KOPT-K1 (cell line): ENCODE measurements at regions not wholly inside any gene's neighbourhood (a gene's known extent, or its start where the extent isn't known, plus 50 kb on each side); places are given as distances from the start of the nearest gene placed in this dataset.
A peak's percentile ranks its signal among the peaks of the same experiment; 100 is the strongest.

Experiments used
- H3K27ac ChIP-seq: fragments of 200-600 bp; sonication (generic); 2 replicates; pipeline ENCODE4 v1.5.1; 2016; ENCODE audit warnings: antibody characterized with exemption, mild to moderate bottlenecking, low read depth, low read length; ENCODE audit not compliant: poor library complexity, severe bottlenecking
- H3K36me3 ChIP-seq: fragments of 200-600 bp; sonication (generic); 2 replicates; pipeline ENCODE4 v1.5.1; 2017; ENCODE audit warnings: antibody characterized with exemption, mild to moderate bottlenecking, low read length, moderate library complexity; ENCODE audit not compliant: insufficient read depth
- H3K9me3 ChIP-seq: fragments of 200-600 bp; sonication (generic); 2 replicates; pipeline ENCODE4 v1.5.1; 2017; ENCODE audit warnings: antibody characterized with exemption, low read length, mild to moderate bottlenecking; ENCODE audit not compliant: insufficient read depth, poor library complexity, severe bottlenecking

DNA sequence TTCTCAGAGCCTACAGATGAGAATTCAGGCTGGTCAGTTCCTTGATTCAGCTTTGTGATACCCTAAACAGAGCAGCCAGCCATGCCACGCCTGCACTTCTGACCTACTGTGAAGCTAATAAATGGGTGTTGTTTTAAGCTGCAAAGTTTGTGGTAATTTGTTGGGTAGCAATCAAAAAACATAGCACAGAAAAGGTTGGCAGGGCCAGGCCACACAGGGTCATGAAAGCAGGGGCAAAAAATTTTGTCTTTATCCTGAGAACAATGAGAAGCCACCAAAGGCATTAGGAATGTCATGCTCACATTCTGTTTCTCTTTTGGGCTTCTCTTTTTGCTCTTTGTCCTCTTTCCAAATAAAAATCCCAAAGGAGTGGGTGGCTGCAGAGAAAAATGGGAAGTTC is 385.9 kb downstream of the TXNL1 start:
- Histone ChIP-seq H3K9me3 (no peaks in the 10 kb centered on the region), H3K27ac (no peak overlapping the region), H3K36me3 (no peaks in the 10 kb centered on the region)

DNA sequence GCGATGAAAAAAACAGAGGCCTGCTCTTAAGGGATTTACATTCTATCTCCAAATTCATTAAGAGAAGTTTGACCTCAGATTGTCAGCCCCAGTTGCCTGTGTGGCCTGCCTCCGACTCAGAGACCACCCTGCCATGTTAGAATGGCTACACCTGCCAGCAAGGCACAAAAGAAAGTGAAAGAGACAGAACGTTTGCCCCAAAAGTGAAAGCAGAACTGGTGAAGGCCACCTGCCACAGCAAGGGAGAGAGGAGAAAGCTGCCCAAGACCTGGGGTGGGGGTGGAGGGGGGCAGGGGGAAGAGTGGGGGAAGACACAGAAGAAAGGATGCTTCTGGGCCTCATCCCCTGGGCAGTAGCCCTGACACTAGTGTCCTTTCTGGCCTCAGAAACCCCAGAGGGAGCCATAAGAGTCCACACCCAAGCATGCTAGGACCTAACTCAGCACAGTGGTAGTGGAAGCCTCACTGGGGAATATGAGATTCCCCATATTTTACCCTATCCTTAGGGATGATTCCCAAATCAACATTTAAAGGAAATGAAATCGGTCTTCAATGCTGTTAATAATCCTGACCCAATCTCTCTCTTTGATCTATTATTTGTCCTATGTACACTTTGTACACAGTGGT is 389.7 kb downstream of the TXNL1 start:
- Histone ChIP-seq H3K36me3 (no peaks in the 10 kb centered on the region), H3K27ac (peak overlapping the region; percentile 40), H3K9me3 (no peaks in the 10 kb centered on the region)

DNA sequence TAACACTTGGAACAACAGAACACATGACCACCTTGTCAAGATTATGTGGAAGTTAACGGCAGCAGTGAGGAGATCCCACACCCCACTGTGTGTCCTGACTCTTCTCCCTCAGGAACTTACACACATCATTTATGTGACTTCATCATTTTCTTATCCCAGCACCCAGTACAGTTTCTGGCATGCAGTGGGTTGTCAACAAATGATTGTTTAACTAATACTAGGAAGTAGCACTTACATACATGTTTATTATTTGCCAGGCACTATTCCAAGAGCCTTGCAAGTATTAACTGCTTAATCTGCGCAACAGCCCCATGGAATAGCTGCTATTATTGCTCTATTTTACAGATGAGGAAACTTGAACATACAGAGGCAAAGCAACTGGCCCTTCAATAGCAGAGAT is 391.5 kb downstream of the TXNL1 start:
- Histone ChIP-seq H3K27ac (no peak overlapping the region), H3K9me3 (no peaks in the 10 kb centered on the region)

DNA sequence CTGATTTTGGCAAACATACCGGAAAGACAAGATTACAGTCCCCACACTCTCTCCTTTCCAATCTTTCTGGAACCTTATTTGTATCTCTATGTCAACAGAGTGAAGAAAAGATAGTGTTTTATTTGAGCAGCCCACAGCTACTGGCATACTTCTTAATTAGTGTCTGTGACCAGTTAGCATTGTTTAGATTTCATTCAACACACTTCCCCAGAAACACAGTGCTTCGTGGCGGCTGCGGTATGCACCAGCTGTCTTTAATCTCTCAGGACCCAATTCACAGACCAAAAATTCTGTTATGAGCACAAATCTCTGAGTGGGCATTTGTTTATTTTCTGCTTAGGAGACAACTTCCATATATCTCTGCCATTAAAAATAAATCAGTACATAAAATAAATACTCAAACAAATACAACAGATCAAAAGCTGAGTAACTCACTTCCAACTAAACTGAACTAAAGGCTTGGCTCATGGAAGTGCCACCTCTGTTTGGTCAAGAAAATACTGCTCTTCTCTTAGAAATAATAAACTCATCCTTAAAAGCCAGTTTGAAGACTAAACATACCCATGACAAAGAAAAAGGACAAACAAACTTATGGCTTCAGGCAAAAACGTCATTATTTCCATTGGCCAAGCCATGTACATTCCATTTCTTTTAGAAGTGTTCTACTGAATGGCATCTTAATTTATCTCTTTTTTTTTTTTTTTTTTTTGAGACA is 392.4 kb downstream of the TXNL1 start:
- no peaks in the 10 kb centered on the region for H3K36me3 ChIP-seq

More for the DNA sequence above, 391.5 kb downstream of the TXNL1 start:
- no peaks in the 10 kb centered on the region for H3K36me3 ChIP-seq

DNA sequence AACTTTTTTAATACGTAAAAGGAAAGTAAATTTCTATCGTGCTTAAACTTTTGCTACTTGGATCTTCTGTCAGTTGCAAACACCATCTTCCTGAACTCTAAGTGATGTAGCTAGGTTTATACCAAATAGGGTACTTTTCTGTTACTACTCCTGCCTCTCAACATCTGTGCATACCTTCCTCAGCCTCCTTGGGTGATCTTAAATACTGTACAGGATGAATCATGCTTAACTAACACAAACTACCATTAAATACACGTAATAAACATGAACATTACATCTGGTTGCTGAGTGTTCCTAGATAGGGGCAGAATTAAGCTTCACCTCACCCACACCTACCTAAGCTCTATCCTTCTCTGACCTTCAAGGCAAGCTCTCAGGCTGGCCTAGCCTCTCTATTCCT is 398.0 kb downstream of the TXNL1 start:
- no peaks in the 10 kb centered on the region for H3K36me3 ChIP-seq
- no peak overlapping the region for H3K27ac ChIP-seq
- H3K9me3 ChIP-seq, result no peaks in the 10 kb centered on the region

More for the DNA sequence above, 392.4 kb downstream of the TXNL1 start:
- Histone ChIP-seq H3K9me3 (no peaks in the 10 kb centered on the region), H3K27ac (no peak overlapping the region)

DNA sequence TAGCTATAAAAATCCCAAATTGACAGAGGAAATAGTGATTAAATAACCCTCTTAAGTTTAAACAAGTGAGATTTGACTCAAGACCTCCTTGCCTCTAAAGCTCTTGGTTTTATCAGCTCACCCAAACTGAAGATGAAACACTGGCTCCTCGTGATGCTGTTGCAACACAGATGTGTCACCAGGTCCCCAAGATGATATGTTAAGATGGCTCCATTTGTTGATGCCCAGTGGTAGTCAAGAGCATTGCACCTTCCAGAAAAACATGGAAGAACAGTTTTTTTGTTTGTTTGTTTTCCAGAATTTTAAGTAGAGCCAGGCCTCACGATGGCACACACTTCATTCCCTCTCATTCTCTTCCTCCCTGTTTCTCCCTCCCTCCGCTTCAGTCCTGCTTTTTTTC is 399.8 kb downstream of the TXNL1 start:
- Histone ChIP-seq H3K36me3 (no peaks in the 10 kb centered on the region), H3K9me3 (no peaks in the 10 kb centered on the region), H3K27ac (no peak overlapping the region)

DNA sequence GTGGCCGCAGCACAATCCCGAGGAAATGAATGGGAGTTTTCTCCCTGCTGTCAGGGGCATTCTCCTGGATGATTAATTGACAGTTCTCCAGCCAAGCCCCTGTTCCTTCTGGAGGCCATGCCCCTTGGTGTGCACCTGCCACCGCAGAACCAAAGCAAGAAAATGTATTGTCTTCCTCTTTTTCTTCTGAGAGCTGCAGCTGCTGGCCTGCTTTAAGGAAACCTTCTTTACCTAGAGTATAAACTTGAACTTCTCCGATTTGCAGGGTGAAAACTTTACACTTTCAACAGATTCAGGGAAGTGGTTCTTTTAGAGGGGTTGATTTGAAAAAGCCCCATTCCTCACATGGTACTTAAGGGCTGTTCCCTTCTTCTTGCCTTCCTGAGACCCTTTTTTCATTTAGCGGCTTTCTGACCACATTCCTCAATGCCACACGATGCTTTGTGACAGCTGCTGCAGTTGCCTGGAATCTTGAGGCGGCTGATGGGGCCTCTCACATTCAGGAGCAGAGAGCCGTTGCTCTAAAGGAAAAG is 402.8 kb downstream of the TXNL1 start:
- Histone ChIP-seq H3K27ac (no peak overlapping the region), H3K36me3 (no peaks in the 10 kb centered on the region)

DNA sequence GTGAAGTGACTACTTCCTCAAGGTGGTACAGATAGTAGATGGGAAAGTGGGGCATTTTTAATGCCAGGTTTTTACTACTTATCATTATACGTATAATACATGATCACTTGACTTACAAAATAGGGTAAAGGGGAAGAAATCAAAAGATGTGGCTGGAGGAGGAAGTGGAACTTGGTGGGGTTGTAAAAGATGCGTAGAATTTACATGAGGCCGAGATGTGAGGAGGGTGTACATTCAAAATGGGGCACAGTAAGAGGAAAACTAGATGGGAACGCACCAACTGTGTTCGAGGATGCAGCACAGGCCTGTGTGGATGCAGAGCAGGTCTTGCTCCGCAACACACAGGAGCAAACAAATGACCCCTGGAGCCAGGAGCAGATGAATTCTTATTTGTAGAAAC is 403.3 kb downstream of the TXNL1 start:
- Histone ChIP-seq H3K9me3 (peaks cover 5% of the 10 kb centered on the region), H3K27ac (no peak overlapping the region), H3K36me3 (no peaks in the 10 kb centered on the region)

More for the DNA sequence above, 402.8 kb downstream of the TXNL1 start:
- peaks cover 5% of the 10 kb centered on the region for H3K9me3 ChIP-seq

DNA sequence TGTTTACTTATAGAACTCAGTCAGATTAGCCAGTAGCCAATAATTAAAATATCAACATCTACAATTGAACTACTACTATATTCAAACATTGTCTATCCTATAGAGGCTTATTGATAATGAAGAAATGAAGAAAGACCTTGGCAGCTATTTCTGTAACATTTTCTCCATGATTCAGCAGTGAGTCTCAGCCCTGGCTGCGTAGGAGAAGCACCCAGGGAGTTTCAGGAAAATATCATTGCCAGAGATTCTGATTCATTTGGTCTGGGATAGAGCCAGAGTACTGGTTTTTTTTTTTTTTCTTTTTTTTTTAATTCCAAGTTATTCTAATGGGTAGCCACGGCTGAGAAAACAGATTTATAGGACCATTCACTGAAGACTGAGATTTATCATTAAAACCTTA is 404.8 kb downstream of the TXNL1 start:
- Histone ChIP-seq H3K36me3 (no peaks in the 10 kb centered on the region), H3K27ac (no peak overlapping the region), H3K9me3 (peaks cover 5% of the 10 kb centered on the region)

DNA sequence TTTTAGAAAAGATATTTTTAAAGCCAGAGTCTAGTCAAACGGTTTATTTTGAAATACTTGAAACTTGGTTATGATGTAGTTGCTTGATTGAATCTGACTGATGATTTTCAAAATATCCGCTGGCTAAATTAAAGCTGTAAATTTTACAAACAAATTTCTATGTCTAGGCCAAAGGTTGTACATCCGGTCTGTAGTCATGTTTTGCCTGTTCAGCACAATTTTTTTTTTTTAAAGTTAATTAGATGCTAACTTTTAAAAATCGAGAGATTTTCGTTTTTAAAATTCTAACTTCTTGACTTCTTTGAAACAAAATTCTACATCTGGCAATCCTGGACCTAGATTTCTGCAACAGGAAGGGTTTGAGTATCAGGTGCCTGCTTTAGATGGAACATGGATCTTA is 412.4 kb downstream of the TXNL1 start:
- Histone ChIP-seq H3K9me3 (peaks cover 5% of the 10 kb centered on the region), H3K27ac (no peak overlapping the region), H3K36me3 (no peaks in the 10 kb centered on the region)

DNA sequence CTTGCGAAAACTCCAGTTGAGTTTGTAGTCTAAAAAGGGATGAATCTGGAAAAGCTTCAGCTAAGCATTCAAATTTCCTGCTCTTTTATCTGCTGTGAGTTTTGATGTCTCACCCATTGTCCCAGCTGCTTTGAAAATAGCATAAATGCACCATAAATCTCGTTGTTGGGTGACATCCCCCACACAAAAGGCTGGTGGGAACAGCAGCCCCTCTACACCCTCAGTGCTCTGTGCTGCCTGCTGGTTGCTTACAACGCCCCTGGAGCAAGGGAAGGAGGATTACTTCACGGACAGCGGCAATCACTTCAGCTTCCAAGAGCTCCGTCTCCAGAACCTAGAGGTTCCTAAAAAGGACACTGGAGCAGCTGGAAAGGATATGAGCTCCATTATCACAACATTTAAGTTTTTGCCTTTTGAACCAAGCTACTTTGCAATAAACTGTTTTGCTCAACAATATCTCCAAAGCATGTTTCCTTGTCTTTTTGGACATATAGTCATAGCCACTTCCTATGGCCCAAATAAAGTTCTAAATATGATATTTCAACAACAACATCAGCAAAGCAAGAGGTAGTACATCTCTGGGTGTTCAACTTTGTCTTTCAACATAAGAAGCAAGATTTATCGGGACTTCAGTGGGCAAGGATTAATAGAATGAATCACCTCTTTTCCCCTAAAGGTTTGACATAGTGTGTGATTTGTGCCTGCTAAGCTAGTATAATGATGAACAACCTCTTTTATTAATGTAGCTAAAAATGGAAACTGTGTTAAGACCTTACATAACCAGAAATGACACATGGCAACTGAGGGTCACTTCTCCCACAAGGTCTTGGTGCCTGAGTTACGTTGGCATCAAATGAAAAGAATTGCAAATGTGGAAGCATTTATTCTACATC is 413.5 kb downstream of the TXNL1 start:
- H3K36me3 ChIP-seq, result no peaks in the 10 kb centered on the region
- no peak overlapping the region for H3K27ac ChIP-seq
- no peaks in the 10 kb centered on the region for H3K9me3 ChIP-seq

DNA sequence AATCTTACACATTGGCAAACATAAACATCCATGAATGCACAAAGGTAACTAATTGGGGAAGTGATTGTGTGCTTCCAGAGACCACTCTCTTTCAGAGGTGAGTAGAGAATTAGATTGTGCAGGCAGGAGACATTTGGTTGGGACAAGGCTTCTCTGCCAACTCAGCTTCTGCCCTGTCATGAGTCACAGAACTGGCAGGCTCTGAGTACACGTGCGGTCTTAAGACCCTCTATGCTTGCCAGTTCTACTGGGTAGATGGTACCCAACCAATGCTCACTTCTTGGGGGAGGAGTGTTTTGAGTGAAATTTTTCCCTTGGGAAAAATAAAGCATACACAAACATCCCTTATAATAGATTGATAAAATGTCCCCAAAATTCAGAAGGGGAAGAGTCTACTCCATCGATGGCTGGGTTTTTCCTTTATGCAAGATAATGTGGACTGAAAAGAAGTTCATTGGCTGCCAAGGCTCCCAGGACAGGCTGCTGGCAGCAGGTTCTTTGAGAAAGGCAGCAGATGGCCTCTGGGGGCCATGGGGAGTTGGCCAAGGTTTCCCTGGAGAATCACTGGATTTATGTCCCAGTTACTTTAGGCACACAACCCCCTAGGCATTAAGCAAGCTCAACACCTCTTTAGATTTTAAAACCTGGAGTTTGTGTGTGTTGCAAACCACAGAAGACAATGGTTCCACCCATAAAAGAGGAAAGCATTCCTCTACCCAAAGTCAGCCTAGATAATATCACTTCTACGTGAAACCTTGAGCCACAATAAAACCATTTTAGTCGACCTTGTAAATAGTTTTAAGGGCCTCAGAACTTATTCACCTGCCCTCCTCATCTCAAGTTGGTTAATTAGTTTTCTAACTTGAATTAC is 417.0 kb downstream of the TXNL1 start:
- Histone ChIP-seq H3K9me3 (no peaks in the 10 kb centered on the region), H3K36me3 (no peaks in the 10 kb centered on the region), H3K27ac (no peak overlapping the region)

DNA sequence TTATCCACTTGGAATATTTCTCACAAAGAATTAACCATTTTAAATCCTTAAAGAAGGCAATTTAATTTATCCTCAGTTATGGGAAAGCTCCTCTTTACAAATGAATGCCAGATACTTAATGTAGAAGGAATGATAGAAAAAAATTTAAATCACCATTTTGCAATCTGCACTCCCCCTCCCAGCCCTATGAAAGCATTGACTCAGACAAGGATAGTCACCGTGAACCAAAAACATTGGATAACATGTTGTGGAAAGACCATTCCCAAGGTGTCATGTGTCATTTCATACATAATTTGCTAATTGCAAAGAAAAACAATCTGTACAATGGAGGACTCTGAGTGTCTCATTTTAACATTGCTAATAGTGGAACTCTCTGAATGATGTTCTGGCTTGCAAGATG is 421.0 kb downstream of the TXNL1 start:
- no peak overlapping the region for H3K27ac ChIP-seq
- no peaks in the 10 kb centered on the region for H3K9me3 ChIP-seq
- no peaks in the 10 kb centered on the region for H3K36me3 ChIP-seq

DNA sequence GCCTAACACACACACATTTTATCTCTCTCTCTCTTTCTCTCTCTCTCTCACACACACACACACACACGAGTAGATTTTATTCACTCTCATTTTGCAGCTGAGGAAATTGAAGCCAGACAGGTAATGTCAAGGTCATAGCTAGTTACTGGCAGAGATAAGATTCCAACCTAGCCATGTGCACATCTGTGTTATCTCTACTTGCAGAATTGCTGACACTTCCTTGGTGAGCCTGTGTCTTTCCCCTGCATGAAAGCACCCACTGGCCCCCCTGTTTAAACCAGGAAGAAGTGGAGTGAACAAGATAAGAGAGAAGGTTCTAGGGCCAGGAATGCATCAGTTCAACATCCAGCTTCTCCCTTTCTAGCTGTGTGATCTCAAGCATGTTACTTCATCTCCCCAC is 423.7 kb downstream of the TXNL1 start:
- no peaks in the 10 kb centered on the region for H3K9me3 ChIP-seq
- no peak overlapping the region for H3K27ac ChIP-seq
- no peaks in the 10 kb centered on the region for H3K36me3 ChIP-seq
